HUES48 (cell line): ENCODE measurements at regions not wholly inside any gene's neighbourhood (a gene's known extent, or its start where the extent isn't known, plus 50 kb on each side); places are given as distances from the start of the nearest gene placed in this dataset.
A peak's percentile ranks its signal among the peaks of the same experiment; 100 is the strongest.

Experiments
- H3K27ac ChIP-seq: one replicate; pipeline ENCODE4 v1.7.0; 2013; ENCODE audit warnings: low read depth, low read length, inconsistent platforms
- H3K27me3 ChIP-seq: 2 replicates; pipeline ENCODE4 v1.6.1; 2013; ENCODE audit warnings: mild to moderate bottlenecking, low read length; ENCODE audit not compliant: control insufficient read depth, insufficient read depth
- H3K36me3 ChIP-seq: 2 replicates; pipeline ENCODE4 v1.6.1; 2013; ENCODE audit warnings: low read length; ENCODE audit not compliant: control insufficient read depth, insufficient read depth
- H3K4me1 ChIP-seq: 2 replicates; pipeline ENCODE4 v1.6.1; 2013; ENCODE audit warnings: mild to moderate bottlenecking, low read length; ENCODE audit not compliant: control insufficient read depth, insufficient read depth
- H3K4me3 ChIP-seq: 2 replicates; pipeline ENCODE4 v1.5.1; 2013; ENCODE audit warnings: mild to moderate bottlenecking, low read depth, low read length
- H3K9ac ChIP-seq: 2 replicates; pipeline ENCODE4 v1.6.1; 2013; ENCODE audit warnings: mild to moderate bottlenecking, low read depth, low read length, moderate library complexity
- H3K9me3 ChIP-seq: 2 replicates; pipeline ENCODE4 v1.6.1; 2013; ENCODE audit warnings: low read length; ENCODE audit not compliant: control insufficient read depth, insufficient read depth

GRCh38 chr3:117409256-117409655 lies 699.7 kb downstream of the TUSC7 start:
- Histone ChIP-seq H3K4me1 (peaks cover 29% of the 10 kb centered on the region), H3K27me3 (no peaks in the 10 kb centered on the region), H3K9me3 (no peaks in the 10 kb centered on the region), H3K36me3 (no peaks in the 10 kb centered on the region), H3K4me3 (no peak overlapping the region), H3K9ac (no peak overlapping the region), H3K27ac (no peak overlapping the region)

DNA sequence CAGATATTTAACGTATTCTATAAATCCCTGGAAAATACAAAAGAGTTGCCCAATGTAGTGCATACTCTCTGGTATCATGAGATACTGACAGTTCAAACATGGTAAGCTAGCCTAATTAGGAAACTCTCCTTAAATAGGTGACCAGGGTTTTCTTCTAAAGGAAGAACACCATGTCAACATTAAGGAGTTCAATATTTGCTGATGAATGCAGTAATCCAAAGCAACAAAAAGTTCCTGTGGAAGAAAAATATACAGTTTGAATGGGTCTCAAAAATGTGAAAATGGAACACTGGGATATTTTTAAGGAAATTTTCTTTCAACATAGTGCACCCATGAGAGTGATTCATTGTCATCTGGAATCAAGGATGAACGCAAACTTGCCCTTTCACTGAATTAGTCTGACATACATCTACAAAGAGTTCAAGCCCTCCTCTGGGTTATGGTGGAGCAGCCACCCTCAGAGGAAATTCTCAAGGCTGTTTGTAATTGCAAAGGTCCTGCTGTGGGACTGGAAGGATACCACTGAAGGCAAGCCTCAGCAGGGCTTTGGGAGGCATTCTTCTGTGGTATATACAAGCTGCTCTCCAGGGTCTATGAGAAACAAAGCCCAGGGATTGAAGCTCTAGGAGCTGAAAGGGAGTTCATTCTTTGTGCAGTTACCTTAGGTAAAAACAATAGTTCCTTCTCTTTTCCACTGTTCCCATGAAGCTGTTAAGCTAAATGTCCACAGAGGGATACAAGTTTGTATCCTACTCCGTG lies 700.3 kb downstream of the TUSC7 start:
- Histone ChIP-seq H3K4me1 (peaks cover 25% of the 10 kb centered on the region), H3K4me3 (no peak overlapping the region), H3K36me3 (no peaks in the 10 kb centered on the region), H3K9me3 (no peaks in the 10 kb centered on the region), H3K9ac (no peak overlapping the region), H3K27me3 (no peaks in the 10 kb centered on the region), H3K27ac (peak overlapping the region; percentile 65)

GRCh38 chr3:117411971-117412370 lies 702.4 kb downstream of the TUSC7 start:
- H3K27me3 ChIP-seq = no peaks in the 10 kb centered on the region
- no peak overlapping the region for H3K27ac ChIP-seq
- no peaks in the 10 kb centered on the region for H3K36me3 ChIP-seq
- H3K9me3 ChIP-seq = no peaks in the 10 kb centered on the region
- H3K4me3 ChIP-seq = no peak overlapping the region
- H3K4me1 ChIP-seq = peaks cover 13% of the 10 kb centered on the region
- H3K9ac ChIP-seq = no peak overlapping the region

DNA sequence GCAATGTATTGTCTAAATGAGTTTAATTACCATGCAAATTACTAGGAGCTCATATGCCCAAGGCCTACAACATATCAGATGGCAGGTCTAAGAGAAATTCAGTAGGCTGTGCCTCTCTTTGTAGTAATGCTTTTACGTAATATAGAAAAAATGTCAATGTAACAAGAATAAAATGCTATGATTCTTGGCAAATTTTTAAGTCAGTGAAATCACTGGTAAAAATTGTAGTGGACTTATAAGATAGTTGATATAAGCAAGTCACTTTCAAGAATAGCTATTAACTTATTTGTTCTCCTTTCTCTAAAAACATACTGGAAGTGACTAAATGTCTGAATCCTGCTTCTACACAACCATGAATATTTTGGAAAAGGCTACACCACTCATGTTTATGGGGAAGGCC lies 707.8 kb downstream of the TUSC7 start:
- no peak overlapping the region for H3K27ac ChIP-seq
- H3K4me1 ChIP-seq = peaks cover 4% of the 10 kb centered on the region; the same call in 1 of the 2 replicates
- H3K9ac ChIP-seq = no peak overlapping the region

DNA sequence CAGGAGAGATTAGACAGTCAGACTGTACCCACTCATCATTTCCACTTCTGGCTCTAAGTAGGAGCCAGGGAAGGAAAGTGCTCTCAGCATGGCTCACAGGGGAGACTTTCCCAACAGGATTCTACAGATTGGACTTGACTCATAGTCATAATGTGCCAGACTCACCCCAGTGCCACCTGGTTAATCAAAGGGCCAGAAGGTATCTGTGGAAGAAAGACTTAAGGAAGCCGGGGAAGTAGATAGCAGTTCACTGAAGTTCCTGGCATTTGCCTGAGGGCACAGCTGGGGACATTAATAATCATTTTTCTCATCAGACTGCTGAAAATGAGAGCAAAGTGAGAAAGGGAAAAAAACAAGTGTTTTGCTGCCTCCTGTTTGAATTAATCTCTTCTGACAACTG lies 717.5 kb downstream of the TUSC7 start:
- H3K9ac ChIP-seq = no peak overlapping the region
- no peaks in the 10 kb centered on the region for H3K4me1 ChIP-seq
- H3K27me3 ChIP-seq = no peaks in the 10 kb centered on the region
- H3K36me3 ChIP-seq = no peaks in the 10 kb centered on the region
- no peak overlapping the region for H3K4me3 ChIP-seq
- H3K27ac ChIP-seq = no peak overlapping the region
- H3K9me3 ChIP-seq = no peaks in the 10 kb centered on the region

More for the DNA sequence above, 707.8 kb downstream of the TUSC7 start:
- no peaks in the 10 kb centered on the region for H3K36me3 ChIP-seq
- H3K9me3 ChIP-seq = no peaks in the 10 kb centered on the region
- H3K4me3 ChIP-seq = no peak overlapping the region
- H3K27me3 ChIP-seq = no peaks in the 10 kb centered on the region

DNA sequence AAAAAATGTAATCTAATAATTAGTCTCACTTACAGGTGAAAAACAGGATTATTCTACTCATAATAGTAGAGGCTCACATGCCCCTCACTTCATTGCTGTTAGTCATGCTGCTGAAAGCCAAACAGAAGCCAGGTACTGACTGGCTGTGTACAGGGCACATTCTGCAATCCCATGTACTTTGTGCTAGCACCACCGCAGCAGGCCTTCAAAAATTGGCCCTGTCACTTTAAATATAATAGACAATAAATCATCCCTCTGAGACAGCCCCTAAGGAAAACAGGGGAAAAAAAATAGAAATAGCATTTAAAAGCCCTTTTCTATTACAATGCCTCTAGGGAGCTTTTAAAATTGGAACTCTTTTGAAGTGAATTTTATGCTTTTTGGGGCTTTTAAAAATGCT lies 723.8 kb downstream of the TUSC7 start:
- H3K9ac ChIP-seq = no peak overlapping the region
- no peak overlapping the region for H3K4me3 ChIP-seq
- H3K36me3 ChIP-seq = no peaks in the 10 kb centered on the region
- 0 out of 2 replicates have a peak, but pooled peaks cover 3% of the 10 kb centered on the region for H3K4me1 ChIP-seq
- no peaks in the 10 kb centered on the region for H3K9me3 ChIP-seq
- H3K27ac ChIP-seq = no peak overlapping the region
- no peaks in the 10 kb centered on the region for H3K27me3 ChIP-seq

GRCh38 chr3:117434661-117435412 lies 725.3 kb downstream of the TUSC7 start:
- peak overlapping the region; percentile 45 for H3K27ac ChIP-seq
- 0 out of 2 replicates have a peak, but pooled peaks cover 6% of the 10 kb centered on the region for H3K4me1 ChIP-seq
- no peaks in the 10 kb centered on the region for H3K36me3 ChIP-seq
- H3K9me3 ChIP-seq = no peaks in the 10 kb centered on the region
- no peaks in the 10 kb centered on the region for H3K27me3 ChIP-seq
- no peak overlapping the region for H3K9ac ChIP-seq
- no peak overlapping the region for H3K4me3 ChIP-seq

DNA sequence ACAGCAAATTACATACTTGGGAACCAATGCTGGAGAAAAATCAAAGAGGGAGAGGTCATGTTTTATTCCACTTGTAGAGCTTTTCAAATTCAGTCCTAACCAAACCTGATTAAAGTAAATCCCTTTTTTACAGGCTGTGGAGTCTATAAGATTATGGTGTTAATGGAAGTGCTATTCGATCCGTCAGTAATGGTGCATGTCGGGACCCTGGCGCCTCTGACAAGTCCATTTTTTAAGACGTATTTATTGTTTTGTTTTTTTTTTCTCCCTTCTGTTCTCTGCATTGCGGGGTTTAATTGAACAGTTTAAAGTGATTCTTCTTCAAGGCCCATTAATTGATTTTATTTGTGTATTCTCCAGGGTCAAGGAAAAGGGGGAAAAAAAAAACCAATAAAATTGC lies 725.9 kb downstream of the TUSC7 start:
- H3K9me3 ChIP-seq = no peaks in the 10 kb centered on the region

DNA sequence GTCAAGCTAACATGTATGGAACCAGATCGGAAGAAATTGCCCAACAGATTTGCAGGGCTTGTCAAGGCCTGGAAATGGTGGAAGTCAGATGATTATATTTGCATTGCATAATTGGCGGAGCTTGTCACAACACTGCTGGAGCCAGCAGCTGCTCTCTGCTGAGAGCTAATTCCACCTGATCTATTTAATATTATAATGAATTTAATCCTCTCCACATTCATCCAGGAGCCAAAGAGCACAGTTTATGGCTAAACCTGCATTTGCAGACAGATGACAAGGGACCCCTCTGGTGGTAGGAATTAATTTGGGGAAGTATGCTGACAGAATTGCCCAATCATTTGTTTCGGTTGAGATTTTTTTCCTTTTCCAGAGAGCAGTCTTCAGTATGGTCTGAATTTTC lies 730.2 kb downstream of the TUSC7 start:
- H3K4me3 ChIP-seq = no peak overlapping the region
- H3K27ac ChIP-seq = no peak overlapping the region

More for the DNA sequence above, 725.9 kb downstream of the TUSC7 start:
- no peaks in the 10 kb centered on the region for H3K36me3 ChIP-seq
- no peak overlapping the region for H3K27ac ChIP-seq
- H3K4me3 ChIP-seq = no peak overlapping the region
- no peak overlapping the region for H3K9ac ChIP-seq
- peaks cover 11% of the 10 kb centered on the region; the same call in 1 of the 2 replicates for H3K4me1 ChIP-seq
- no peaks in the 10 kb centered on the region for H3K27me3 ChIP-seq

DNA sequence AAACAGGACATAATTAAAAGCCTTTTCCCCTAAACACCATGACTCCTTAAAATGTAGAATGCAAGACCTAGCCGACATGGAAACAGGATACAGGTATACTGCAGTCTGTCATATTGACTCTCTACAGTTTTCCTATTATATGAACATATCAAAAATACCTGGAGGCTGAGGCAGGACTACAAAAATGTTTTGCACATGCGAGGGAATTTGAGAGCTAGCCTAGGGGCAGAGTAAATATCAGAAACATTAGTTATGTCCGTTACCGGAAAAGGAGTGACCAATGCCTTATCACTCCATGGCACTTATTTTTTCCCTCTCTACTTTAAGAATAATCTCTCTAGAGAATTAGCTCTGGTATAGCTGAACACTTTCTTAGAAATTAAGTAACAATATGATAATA lies 732.3 kb downstream of the TUSC7 start:
- Histone ChIP-seq H3K9ac (no peak overlapping the region), H3K4me3 (no peak overlapping the region), H3K9me3 (no peaks in the 10 kb centered on the region), H3K27me3 (no peaks in the 10 kb centered on the region), H3K4me1 (peaks cover 8% of the 10 kb centered on the region; the same call in 1 of the 2 replicates), H3K36me3 (no peaks in the 10 kb centered on the region), H3K27ac (no peak overlapping the region)

More for the DNA sequence above, 730.2 kb downstream of the TUSC7 start:
- Histone ChIP-seq H3K9ac (no peak overlapping the region), H3K36me3 (no peaks in the 10 kb centered on the region), H3K27me3 (no peaks in the 10 kb centered on the region), H3K4me1 (peaks cover 8% of the 10 kb centered on the region; the same call in 1 of the 2 replicates), H3K9me3 (no peaks in the 10 kb centered on the region)

DNA sequence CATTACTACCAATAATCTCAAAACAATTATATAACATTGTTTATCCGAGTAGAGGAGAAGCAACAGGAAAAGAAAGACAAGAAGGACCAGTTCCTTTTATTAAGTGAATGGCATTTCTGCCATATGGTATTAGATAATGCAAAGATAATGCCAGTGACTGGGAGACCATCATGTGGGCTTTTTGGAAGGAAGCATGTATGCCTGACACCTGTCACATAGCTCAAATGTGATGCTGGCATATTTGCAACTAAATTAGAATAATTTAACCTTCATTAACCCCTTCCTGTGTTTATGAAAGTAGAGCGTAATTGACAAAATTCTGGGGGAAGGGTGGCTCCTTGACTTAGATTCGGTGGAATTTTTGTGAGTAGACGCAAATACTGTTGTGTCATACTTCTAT lies 733.0 kb downstream of the TUSC7 start:
- H3K36me3 ChIP-seq = no peaks in the 10 kb centered on the region
- peaks cover 8% of the 10 kb centered on the region; the same call in 1 of the 2 replicates for H3K4me1 ChIP-seq
- no peaks in the 10 kb centered on the region for H3K27me3 ChIP-seq
- no peak overlapping the region for H3K27ac ChIP-seq
- H3K9ac ChIP-seq = no peak overlapping the region
- H3K9me3 ChIP-seq = no peaks in the 10 kb centered on the region
- H3K4me3 ChIP-seq = no peak overlapping the region
